SH-SY5Y (cell line): ENCODE measurements at regions not wholly inside any gene's neighbourhood (a gene's known extent, or its start where the extent isn't known, plus 50 kb on each side); places are given as distances from the start of the nearest gene placed in this dataset.

Experiments used
- GATA2 ChIP-seq: IDR thresholded peaks from 2 replicates; pipeline ENCODE4 v1.6.1; 2011; ENCODE audit warnings: mild to moderate bottlenecking, low read depth, low read length
- GATA3 ChIP-seq: IDR thresholded peaks from 2 replicates; pipeline ENCODE4 v1.6.1; 2011; ENCODE audit warnings: low read depth, mild to moderate bottlenecking, low read length, moderate library complexity

GRCh38 chr3:150022381-150023238 lies 51.9 kb upstream of the PFN2 start:
- TF ChIP-seq GATA3 (no peak), GATA2 (no peak)
